HG03432 (cell line): ENCODE measurements at regions not wholly inside any gene's neighbourhood (a gene's known extent, or its start where the extent isn't known, plus 50 kb on each side); places are given as distances from the start of the nearest gene placed in this dataset.
A peak's percentile ranks its signal among the peaks of the same experiment; 100 is the strongest.

ENCODE experiments used
- ATAC-seq: cut with Tn5 transposase; IDR thresholded peaks from one replicate; pipeline ENCODE4 v1.9.1; 2021; ENCODE audit warnings: mild to moderate bottlenecking, moderate library complexity; ENCODE audit not compliant: unreplicated experiment

GRCh38 chr13:39232401-39232980 lies 194.2 kb downstream of the NHLRC3 start:
- ATAC-seq: no peak

GRCh38 chr13:39232999-39233398 lies 194.7 kb downstream of the NHLRC3 start:
- no peak for ATAC-seq

- no peak for ATAC-seq
These were observed 195.3 kb downstream of the NHLRC3 start for GRCh38 chr13:39233519-39233918.

DNA sequence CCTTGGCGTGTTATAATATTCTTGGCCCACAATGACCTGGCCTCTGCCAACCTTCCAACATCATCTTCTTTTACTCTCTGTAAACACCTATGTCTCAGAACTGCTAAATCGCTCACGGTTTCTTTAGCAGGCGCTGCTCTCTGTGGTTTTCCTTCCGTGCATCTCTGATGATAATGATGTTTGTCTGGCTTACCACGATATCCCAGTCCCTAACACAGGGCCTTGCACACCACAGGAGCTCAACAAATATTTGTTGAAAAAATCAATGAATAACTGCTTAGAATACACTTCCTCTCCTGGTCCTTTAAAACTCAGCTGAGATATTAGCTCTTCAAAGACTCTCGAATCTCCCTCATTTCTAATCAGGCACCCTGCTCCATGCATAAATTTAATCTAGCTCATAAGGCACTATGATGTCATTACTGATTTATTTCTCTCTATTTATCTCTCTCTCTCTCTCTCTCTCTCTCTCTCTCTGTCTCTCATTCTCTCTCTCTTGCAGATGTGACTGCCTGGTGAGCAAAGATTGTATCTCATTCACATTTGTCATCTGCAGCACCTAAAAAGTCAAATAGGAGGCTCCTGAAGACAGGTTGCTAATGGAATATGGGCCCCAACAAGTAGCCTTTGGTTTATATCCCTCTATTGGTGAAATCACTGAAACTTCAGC lies 206.4 kb downstream of the NHLRC3 start:
- no peak for ATAC-seq

DNA sequence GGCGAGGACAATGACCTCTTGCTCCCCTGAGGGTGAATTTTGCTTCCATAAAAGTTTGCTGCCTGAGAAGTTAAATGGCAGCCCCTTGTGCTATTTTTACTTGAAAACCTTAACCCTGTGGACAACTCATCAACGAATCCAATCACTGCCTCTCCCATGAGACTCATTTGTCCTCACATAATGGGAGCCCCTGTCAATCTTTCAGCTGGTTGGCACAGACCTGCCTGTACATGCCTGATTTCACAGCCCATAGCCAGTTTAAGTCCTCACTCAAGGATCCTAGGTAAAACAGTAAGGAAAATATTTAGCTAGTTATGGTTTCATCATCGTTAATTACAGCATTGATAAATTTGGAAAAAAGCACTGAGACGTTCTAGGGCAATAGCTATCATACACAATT lies 207.4 kb downstream of the NHLRC3 start:
- no peak for ATAC-seq

DNA sequence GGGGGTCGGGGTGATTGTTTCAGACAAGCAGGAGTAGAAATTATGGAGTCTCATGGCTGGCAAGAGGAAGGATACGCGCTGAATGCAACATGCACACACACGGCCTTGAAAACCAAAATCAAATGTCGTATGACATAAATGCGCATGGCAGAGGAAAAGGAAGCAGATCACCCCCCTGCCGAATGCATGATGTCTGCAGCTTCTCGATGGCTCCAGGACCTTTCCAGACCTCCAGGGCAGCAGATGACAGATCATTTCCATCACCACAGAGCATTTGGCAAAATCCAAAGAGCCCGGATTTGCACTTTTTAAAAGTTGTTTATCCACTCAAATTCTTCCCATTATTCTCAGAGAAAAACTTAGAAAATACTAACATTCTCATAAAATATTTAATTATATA lies 211.7 kb downstream of the NHLRC3 start:
- ATAC-seq: no peak

DNA sequence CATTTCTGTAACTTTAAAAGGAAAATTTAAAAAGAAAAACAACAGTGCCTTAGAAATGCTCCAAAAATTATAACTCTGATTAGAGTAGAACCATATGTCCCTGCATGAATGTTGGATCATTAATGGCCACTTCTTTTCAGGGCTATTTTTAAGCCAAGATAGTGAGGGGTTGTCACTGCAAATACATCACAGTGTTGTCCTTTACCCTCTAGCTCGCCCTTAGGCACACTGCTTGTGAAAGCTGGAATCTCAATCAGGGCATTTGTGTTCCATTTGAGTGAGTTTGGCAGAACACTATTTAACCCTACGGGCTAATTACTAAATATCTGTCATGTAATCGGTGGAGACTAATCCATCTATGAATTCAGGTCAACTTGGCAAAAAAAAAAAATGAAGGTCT lies 212.2 kb downstream of the NHLRC3 start:
- no peak for ATAC-seq

- no peak for ATAC-seq
These were observed 213.1 kb downstream of the NHLRC3 start for GRCh38 chr13:39251340-39251739.

DNA sequence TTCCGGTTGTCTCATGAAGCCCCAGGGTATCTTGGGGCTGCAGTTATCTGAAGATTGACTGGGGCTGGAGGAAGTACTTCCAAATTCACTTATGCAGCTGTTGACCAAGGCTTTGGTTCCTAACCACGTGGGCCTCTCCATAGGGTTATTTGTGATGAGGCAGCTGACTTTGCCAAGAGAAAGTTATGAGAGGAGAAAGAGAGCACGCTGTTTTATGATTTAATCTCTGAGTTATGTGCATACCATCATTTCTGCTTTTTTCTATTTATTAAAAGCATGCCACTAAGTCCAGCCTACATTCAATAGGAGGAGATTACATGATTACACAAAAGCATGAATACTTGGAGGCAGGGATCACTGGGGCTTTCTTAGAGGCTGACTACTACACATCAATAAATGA lies 215.5 kb downstream of the NHLRC3 start:
- no peak for ATAC-seq

DNA sequence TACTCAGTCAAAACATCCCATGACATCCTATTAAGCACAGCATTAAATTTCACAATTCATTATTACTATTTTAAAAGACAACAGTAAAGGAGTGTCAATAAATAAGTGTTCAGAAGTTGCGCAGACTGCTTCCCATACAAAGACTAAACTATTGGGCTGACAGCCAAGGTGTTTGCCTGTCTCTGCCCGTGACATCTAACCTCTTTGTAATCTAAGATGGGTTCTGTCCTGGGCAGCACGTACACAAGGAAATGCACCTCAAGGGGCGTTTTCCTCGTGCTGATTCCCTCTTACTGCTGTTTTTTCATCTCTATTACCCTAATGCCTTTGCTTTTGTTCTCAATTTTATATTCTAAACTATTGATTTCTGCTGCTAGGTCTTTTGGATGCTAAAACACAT lies 216.3 kb downstream of the NHLRC3 start:
- ATAC-seq: no peak

DNA sequence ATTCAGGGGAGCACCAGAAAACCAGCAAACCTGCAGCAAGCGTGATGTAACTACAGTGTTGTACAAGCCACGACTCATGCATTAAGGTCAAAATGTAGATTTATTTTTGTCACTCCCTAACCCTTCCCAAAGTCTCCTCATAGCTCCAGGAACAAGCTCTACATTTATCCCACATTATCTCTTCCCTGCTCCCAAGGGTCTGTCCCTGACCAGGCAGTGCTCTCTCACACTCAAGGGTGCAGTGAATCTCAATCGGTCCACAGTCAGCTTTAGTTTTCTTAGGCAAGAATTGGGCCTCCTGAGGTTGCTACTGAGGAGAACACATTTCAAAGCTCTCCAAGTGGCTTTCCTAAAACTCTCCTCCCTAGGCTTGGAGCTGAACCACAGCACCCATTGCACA lies 219.4 kb downstream of the NHLRC3 start:
- ATAC-seq: no peak

- peak; percentile 59 for ATAC-seq
These were observed 221.3 kb downstream of the NHLRC3 start for GRCh38 chr13:39259371-39260140.

GRCh38 chr13:39263033-39263432 lies 224.8 kb downstream of the NHLRC3 start:
- peak; percentile 81 for ATAC-seq

DNA sequence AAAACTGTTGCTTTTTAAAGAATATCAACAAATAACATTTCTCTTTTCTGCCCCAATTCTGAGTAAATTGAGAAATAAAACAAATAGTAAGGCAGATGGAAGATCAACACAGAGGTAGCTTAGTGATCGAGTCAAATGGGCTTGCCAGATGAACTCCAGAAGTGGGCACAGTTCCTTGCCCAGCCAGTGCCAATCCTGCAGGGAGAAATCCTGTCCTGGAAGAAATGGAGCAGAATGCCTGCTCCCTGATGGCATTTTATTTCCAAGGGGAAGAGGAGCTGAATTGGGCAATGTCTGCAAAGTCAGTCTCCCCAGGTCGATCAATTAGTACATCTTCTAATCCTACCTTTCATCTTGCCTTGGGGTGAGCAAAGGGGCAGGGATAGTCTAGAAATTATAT lies 225.3 kb downstream of the NHLRC3 start:
- no peak for ATAC-seq

DNA sequence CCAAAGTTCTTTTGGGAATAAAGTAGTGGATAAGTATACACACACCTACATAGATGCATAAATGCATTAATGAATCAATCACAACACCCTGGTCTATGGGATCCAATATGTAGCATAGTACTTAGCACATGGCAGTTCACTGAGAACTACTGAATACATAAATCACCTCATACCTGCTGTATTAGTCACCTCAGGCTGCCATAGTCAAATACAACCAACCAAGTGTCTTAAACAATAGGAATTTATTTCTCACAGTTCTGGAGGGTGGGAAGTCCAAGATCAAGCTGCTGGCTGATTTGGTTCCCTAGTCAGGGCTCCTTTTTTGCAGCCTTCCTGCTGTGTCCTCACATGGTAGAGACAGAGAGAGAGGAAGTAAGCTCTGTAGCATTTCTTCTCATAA lies 228.2 kb downstream of the NHLRC3 start:
- ATAC-seq: no peak

DNA sequence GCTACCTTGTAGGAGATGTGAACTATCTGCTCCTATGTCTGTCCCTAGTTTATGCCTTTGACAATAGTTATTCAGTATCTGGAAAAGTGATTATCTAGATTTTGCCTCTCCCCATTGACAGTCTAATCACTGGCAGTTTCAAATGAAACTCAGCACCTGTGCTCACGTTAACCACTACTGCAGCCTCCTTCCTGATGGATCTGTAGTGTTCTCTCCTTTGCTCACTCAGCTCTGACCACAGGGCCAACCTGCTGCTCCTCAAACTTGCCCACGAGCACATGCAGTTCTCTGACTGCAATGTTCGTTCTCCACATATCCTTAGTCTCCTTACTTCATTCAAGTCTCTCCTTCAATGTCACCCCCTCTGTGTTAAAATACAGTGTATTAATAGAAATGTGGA lies 230.1 kb downstream of the NHLRC3 start:
- no peak for ATAC-seq

DNA sequence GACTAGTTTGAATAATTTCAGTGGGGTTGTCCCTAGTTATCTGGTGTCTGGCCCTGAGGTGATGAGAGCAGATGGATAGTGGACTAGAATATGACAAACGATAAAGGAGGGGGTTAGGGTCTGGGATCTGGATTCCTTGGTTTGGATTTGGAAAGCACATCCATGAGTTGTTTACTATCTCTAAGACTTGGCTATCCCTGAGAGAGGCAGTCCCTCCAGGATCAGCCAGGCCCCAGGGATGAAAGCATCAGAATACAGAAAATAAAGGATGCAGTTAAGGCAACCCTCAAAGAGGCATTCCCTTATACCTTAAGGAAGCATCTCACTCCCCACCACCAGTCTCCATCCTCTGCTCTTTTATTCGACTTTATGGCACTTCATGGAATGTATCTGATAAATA lies 230.7 kb downstream of the NHLRC3 start:
- no peak for ATAC-seq

GRCh38 chr13:39269411-39269810 lies 231.2 kb downstream of the NHLRC3 start:
- ATAC-seq: no peak

- ATAC-seq: no peak
These were observed 234.7 kb downstream of the NHLRC3 start for GRCh38 chr13:39272994-39273393.

- ATAC-seq: no peak
These were observed 235.9 kb downstream of the NHLRC3 start for GRCh38 chr13:39273953-39274738.

GRCh38 chr13:39274739-39275325 lies 236.6 kb downstream of the NHLRC3 start:
- ATAC-seq: no peak
